HG02610 (cell line): ENCODE measurements at regions not wholly inside any gene's neighbourhood (a gene's known extent, or its start where the extent isn't known, plus 50 kb on each side); places are given as distances from the start of the nearest gene placed in this dataset.
"Not testable (repeated sequence)": the region's sequence is repeated elsewhere in the genome, so short reads cannot be mapped to it uniquely, and the experiment has no call there.

Experiments used
- ATAC-seq: cut with Tn5 transposase; IDR thresholded peaks from one replicate; pipeline ENCODE4 v1.9.1; 2021; ENCODE audit warnings: mild to moderate bottlenecking, moderate library complexity; ENCODE audit not compliant: unreplicated experiment

GRCh38 chr6:97449444-97449966 lies 166.5 kb upstream of the MMS22L start:
- ATAC-seq = no peak

DNA sequence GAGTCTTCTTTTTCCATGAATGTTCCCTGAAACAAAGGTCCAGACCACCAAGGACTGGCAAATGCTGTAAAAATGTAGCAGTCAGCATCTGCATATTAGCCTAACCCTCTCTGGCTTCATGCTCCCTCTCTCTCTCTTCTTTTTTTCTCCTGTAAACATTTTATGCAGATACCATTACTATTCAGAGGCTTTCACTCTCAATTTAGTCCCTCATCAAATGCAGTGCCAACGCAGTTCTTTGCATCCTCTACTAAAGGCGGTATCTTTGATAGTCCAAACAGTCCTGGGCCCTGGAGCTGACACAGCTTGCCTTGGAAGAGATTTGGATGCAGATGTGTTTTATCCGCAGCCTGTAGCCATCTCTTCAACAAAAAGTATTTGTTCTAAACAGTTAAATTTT lies 167.1 kb upstream of the MMS22L start:
- no peak for ATAC-seq

DNA sequence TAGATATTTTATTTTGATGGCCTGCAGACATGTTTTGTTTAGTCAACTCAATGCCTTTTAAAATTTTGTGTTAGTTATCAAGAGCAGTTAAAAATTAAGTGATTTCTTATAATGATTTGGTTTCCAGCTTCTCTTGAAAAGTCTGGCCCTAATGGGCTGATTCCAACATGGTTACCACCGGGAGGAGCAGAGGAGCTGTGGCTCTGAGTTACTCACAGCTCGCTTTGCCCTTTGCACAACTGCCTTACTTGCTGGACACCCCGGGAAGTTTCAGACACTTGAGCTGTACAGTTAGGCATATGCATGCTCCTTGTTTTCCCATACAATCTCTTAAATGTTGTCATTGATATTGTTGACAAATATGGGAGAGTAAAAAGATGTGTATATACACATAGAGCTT lies 173.1 kb upstream of the MMS22L start:
- ATAC-seq = no peak

DNA sequence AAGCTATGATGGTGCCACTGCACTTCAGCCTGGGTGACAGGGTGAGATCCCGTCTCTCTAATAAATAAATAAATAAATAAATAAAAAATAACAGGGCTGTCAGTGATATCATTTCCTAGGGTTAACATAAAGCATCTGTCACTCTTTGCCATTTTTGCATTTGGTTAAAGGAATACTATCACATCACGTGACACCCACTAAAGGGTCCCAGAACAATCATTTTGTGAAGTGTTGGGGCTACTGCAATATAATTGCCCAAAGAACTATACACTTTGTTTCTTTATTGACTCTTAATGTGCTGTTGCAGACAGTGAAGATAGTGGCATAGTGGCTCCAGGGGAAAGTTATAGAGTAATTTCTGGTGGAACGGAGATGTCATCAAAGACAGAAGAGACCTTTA lies 176.5 kb upstream of the MMS22L start:
- ATAC-seq = no peak

DNA sequence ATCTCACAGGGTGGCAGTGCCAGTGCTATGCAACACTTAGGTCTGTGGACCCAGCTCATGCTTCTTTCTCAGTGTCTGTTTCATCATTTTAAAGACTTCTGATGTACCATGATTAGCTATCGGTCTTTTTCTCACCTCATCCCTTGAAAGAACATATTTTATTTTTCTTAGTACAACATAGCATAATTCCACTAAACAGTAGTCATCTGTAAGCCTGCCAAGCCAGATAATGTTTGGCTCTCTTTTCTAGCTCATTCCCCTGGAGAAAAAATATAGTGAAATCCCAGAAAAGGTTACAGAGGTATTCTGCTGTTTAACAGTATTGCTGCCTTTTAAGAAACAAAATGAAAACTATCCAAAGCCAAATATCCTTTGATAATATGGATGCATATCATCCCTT lies 177.0 kb upstream of the MMS22L start:
- ATAC-seq = no peak

DNA sequence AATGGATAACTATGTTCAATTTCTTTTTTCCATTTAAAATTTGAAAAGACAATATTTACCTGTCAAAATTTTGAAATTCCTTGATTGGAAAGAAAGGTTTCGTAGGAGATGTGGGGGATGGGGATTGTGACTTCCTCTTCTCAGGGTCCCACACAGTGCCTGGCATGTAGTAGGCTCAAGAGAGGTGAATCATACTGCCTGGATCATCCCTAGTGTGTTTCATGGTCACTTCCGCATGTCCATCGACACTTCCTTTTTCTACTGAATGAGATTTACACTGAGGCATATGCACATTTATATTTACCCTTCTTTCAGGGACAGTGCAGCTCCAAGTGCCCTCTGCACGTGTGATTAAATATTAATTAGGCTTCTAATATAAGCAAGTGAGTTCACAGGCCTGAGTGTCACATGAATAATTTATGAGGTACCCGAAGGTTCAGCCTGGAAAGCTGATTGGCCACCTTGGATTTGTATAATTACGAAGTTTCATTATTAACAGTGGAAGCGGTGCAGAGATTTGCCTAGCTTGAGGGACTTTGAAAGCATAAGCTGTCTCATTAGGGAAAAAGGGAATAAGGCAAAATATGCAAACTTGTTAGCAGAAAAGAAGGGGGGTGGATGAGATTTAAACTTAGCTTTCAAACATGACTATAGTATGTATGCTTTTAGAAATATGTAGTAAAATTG lies 177.5 kb upstream of the MMS22L start:
- ATAC-seq = no peak

DNA sequence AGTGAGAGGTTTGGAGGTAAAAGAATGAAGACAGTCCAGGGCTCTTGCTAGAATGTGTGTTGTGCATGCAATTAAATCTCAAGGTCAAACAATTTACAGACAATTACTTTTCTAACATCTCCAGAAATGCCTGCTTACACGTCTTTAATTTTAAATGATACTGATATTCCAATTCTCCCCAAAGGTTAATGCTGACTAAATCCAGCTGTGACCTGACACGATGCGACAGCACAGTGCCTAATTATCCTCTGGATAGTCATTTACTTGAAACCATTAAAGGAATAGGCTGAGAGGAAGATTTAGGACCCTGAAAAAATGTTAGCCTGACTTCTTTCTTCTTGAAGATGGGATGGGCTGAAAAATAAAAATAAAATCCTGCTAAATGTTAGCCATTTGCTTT lies 178.2 kb upstream of the MMS22L start:
- no peak for ATAC-seq

DNA sequence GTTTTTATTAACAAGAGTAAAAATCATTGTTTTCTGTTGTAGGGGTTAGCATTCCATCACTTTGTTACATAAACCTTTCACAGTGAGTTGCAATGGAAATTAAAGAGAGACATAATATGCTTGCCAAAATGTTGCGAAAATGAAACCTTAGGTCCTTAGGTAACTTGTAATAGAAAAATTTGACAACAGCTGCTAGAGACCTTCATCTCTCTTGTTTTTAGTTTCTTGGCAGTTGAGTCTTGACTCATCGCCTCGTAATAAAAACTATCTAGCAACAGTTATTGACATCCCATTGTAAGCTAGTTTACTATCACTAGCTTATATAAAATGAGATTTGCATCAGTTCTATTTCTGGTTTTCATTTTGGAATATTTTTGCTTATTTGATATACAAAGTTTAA lies 179.0 kb upstream of the MMS22L start:
- no peak for ATAC-seq

- ATAC-seq = no peak
These were observed 180.1 kb upstream of the MMS22L start for GRCh38 chr6:97462938-97463598.

- no peak for ATAC-seq
These were observed 183.0 kb upstream of the MMS22L start for GRCh38 chr6:97465877-97466561.

DNA sequence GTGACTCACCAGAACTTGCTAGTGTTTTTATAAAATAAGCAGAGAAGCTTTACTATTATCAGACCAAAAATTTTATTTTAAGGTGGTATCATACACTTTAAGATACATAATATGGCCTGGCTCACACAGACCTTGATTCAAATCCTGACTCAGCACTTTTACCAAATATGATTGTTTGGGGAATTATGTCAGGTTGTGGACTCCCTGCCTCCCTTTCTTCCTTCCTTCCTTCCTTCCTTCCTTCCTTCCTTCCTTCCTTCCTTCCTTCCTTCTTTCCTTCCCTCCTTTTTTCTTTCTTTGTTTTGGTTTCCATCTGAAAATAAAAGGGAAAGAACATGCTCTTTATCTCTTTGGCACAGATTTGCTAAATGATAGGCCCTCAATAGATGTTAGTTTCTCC lies 186.0 kb upstream of the MMS22L start:
- ATAC-seq = no peak

GRCh38 chr6:97469451-97469850 lies 186.4 kb upstream of the MMS22L start:
- no peak for ATAC-seq

DNA sequence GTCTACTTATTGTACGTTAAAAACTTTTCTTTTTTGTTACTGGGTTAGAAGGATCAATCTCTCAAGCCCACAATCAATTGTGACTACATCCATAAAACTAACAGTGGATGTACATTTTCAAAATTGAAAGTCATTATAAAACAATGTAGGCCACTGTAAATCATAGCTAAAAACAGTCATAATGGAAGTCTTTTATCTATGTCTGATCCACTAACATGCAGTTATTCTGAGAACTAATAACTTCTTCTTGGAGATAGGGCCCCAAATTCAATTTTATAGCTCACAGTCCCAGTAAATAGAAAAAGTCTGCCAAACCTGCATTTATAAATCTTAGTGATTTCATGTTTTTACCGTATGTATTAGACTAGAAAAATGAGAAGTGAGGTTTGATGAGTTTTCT lies 187.3 kb upstream of the MMS22L start:
- no peak for ATAC-seq

DNA sequence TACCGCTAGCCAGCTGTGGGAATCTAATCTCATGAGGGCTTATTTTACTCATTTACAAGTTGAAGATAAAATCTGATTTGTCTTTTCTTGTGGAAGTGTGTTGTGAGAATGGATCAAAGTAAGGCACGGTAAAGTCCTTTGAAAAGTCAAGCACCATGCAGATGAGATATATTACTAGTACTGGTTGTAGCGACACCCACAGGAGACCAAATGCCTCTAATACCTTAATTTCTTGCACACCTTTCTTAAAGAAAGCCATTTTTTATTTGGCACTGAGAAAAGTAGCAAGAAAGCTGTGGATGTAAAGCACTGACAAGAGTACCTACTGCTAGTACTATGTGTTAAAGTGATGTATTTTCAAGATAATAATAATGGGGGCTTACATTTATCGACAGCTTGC lies 191.0 kb upstream of the MMS22L start:
- no peak for ATAC-seq

DNA sequence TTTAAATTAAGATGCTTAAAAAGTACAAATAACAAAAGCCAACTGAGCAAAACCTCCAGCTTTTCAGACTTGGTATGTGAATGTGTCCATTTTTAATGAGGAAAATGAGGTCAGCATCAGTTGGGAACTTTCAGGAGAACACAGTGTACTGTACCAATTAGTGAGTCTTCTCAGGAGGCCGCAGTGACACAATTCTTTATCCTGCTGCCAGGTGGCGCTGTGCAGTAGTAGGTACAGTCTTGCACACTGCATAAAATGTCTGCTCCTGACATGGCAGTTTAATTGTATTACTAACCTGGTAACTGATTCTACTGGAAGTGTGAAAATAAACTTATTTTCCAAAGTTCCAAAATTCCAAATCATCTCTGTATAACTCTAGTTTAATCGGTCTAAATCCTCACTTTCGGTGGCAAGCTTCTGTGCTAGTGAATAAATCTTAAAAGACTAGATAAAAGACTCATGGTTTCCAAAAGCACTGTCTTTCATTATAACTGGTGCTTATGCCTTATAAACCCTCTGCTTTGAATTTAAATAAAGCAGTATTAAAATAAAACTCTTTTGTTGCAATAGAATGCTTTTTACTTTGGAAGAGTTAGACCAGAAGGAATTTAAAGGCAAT lies 214.8 kb upstream of the MMS22L start:
- peak; percentile 97 for ATAC-seq

- no peak for ATAC-seq
These were observed 218.8 kb upstream of the MMS22L start for GRCh38 chr6:97501853-97502252.

DNA sequence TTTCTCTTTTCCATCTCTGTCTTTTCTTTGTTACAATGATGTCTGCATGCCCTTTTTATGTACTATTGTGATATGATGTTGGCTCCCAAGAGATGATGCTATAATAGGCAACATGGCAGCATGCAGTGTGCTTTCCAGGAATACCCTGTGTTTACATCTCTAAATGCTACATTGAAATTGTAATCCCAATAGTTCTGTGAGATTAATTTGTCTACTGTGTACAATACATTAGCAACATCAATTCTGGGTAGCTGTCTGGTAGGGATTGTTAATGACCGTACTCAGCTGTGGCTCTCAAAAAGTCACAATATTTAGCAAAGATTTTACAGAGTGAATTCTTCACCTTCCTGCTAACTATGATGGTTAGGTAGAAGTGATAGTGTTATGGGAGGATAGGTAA lies 225.6 kb upstream of the MMS22L start:
- ATAC-seq = no peak

DNA sequence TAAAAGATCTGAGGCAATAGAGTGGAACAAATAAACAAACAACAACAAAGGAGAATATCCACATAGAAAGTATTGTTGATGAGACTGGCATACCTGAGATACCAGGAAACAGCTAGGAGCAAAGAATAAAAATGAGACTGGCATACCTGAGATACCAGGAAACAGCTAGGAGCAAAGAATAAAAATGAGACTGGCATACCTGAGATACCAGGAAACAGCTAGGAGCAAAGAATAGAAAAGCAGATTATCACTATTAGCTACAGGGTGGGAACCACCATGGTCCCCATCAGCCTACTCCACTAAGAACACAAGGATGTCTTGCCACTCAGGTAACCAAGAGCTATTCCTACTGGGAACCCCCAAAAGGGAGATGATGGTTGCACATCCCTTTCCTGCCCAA lies 230.2 kb upstream of the MMS22L start:
- not testable (repeated sequence) for ATAC-seq

DNA sequence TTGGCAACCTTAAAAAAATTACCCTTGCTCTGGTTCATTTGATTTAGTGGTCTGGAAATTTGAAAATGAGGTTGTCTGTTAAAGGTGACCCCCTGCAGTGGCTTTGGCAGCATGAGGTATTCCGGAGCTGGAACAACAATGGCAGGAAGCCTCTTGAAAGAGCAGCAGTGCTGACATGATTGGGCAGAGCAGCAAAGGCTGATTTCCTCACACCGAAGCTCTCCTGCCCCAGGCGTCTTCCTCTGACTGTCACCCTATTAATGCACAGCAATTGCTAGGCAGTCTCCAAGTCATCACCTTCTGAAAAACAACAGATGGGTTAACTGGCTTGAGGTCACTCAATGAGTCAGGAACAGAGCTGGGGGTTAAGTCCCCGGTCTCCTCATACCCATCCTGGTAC lies 241.8 kb upstream of the MMS22L start:
- ATAC-seq = no peak

- ATAC-seq = no peak
These were observed 252.8 kb upstream of the MMS22L start for GRCh38 chr6:97535800-97536199.

- no peak for ATAC-seq
These were observed 265.3 kb upstream of the MMS22L start for GRCh38 chr6:97548354-97548753.

DNA sequence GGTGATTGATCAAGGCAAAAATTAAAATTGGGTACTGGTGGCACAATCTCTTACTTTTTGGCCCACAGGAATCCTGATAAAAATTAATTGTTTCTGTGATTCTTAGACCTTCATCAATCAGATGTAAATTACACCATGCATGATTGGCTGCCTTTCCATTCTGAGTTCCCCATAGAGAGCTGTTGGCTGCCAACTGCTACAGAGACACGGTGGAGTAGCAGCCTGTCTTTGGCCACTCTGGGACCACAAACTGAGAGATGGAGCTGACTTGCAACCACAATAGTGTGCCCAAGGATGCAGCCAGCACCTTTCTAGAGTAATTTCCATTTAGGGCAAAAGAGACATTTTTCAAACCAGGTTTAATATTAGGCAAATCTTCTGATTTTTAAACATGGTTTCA lies 274.3 kb upstream of the MMS22L start:
- ATAC-seq = no peak
